GM23338 (cell line): ENCODE measurements at regions not wholly inside any gene's neighbourhood (a gene's known extent, or its start where the extent isn't known, plus 50 kb on each side); places are given as distances from the start of the nearest gene placed in this dataset.

Experiments
- ATAC-seq: fragments of 200-7000 bp; cut with Tn5 transposase; 3 replicates; pipeline ENCODE4 v1.9.1; 2020
- DNase-seq: peaks from one replicate; pipeline ENCODE4 v3.0.0-alpha.2; 2015; ENCODE audit warnings: low spot score
- H2AFZ ChIP-seq: fragments of 200-600 bp; sonication (generic); 2 replicates; pipeline ENCODE4 v1.8.0; 2016; ENCODE audit warnings: antibody characterized with exemption, mild to moderate bottlenecking, moderate library complexity
- H3F3A ChIP-seq: fragments of 200-600 bp; sonication (generic); replicated peaks from 2 replicates; pipeline ENCODE4 v1.8.0; 2017; ENCODE audit warnings: antibody characterized with exemption, mixed run types, low read depth
- H3K27ac ChIP-seq: fragments of 200-600 bp; sonication (generic); 2 replicates; pipeline ENCODE4 v1.6.1; 2016; ENCODE audit warnings: low read depth
- H3K27me3 ChIP-seq: fragments of 200-600 bp; sonication (generic); 2 replicates; pipeline ENCODE4 v1.8.0; 2016; ENCODE audit warnings: mild to moderate bottlenecking, mixed run types, moderate library complexity; ENCODE audit not compliant: insufficient read depth
- H3K36me3 ChIP-seq: fragments of 200-600 bp; sonication (generic); 2 replicates; pipeline ENCODE4 v1.8.0; 2016; ENCODE audit warnings: mild to moderate bottlenecking; ENCODE audit not compliant: insufficient read depth
- H3K4me1 ChIP-seq: fragments of 200-600 bp; sonication (generic); 2 replicates; pipeline ENCODE4 v1.8.0; 2016; ENCODE audit warnings: mild to moderate bottlenecking, moderate library complexity; ENCODE audit not compliant: insufficient read depth
- H3K4me2 ChIP-seq: fragments of 200-600 bp; sonication (generic); 2 replicates; pipeline ENCODE4 v1.7.1; 2017; ENCODE audit warnings: mixed run types
- H3K4me3 ChIP-seq: fragments of 200-600 bp; sonication (generic); 2 replicates; pipeline ENCODE4 v1.6.1; 2016; ENCODE audit warnings: mixed run types
- H3K79me2 ChIP-seq: fragments of 200-600 bp; sonication (generic); replicated peaks from 2 replicates; pipeline ENCODE4 v1.8.0; 2017; ENCODE audit warnings: mild to moderate bottlenecking; ENCODE audit not compliant: insufficient read depth
- H3K9me2 ChIP-seq: fragments of 200-600 bp; sonication (generic); 2 replicates; pipeline ENCODE4 v1.8.0; 2017; ENCODE audit not compliant: insufficient read depth
- H4K20me1 ChIP-seq: fragments of 200-600 bp; sonication (generic); replicated peaks from 2 replicates; pipeline ENCODE4 v1.8.0; 2017; ENCODE audit warnings: mild to moderate bottlenecking; ENCODE audit not compliant: insufficient read depth
- H3K27ac Mint-ChIP-seq: 2 replicates; pipeline ENCODE4 v1.8.0; 2020; ENCODE audit warnings: inconsistent platforms, mild to moderate bottlenecking, moderate library complexity, mixed read lengths
- H3K27me3 Mint-ChIP-seq: 3 replicates; pipeline ENCODE4 v1.8.0; 2022; ENCODE audit warnings: low read depth, mild to moderate bottlenecking, moderate library complexity, mixed read lengths, inconsistent platforms; ENCODE audit not compliant: insufficient read depth, poor library complexity
- H3K36me3 Mint-ChIP-seq: 3 replicates; pipeline ENCODE4 v1.8.0; 2021; ENCODE audit warnings: low read depth, mild to moderate bottlenecking, inconsistent platforms, moderate library complexity, mixed read lengths
- H3K4me1 Mint-ChIP-seq: 3 replicates; pipeline ENCODE4 v1.8.0; 2020; ENCODE audit warnings: mild to moderate bottlenecking, inconsistent platforms, mixed read lengths
- H3K4me3 Mint-ChIP-seq: 3 replicates; pipeline ENCODE4 v1.8.0; 2021; ENCODE audit warnings: moderate library complexity, mild to moderate bottlenecking, inconsistent platforms, mixed read lengths
- H3K9me3 Mint-ChIP-seq: 3 replicates; pipeline ENCODE4 v1.8.0; 2020; ENCODE audit warnings: moderate library complexity, mild to moderate bottlenecking, inconsistent platforms, mixed read lengths
- CREB1 ChIP-seq: fragments of 250-450 bp; sonication (Bioruptor Pico); IDR thresholded peaks from 2 replicates; pipeline ENCODE4 v1.5.0; 2020; ENCODE audit warnings: low read depth, mild to moderate bottlenecking, moderate library complexity
- CTCF ChIP-seq, 2 experiments: fragments of 200-600 bp in 1 of 2; sonication (generic) in 1 of 2; conservative IDR thresholded peaks; 2 replicates each; pipeline versions ENCODE4 v1.5.1 to v1.6.1; 2016 to 2017; ENCODE audit warnings: antibody characterized with exemption in 2 of 2, low read depth in 2 of 2, mild to moderate bottlenecking in 2 of 2, moderate library complexity in 1 of 2
- ETS1 ChIP-seq: IDR thresholded peaks from 2 replicates; pipeline ENCODE4 v1.6.1; 2016; ENCODE audit warnings: antibody characterized with exemption
- EZH2phosphoT487 ChIP-seq: fragments of 200-600 bp; sonication (generic); IDR thresholded peaks from one replicate; pipeline ENCODE4 v1.8.1; 2018; ENCODE audit warnings: antibody characterized with exemption; ENCODE audit not compliant: unreplicated experiment
- JUNB ChIP-seq: IDR thresholded peaks from one replicate; pipeline ENCODE4 v1.6.1; 2016; ENCODE audit warnings: antibody characterized with exemption; ENCODE audit not compliant: unreplicated experiment
- NANOG ChIP-seq: IDR thresholded peaks from 2 replicates; pipeline ENCODE4 v1.6.1; 2016; ENCODE audit warnings: antibody characterized with exemption, borderline replicate concordance
- POLR2AphosphoS5 ChIP-seq: IDR thresholded peaks from 2 replicates; pipeline ENCODE4 v1.6.1; 2016; ENCODE audit warnings: antibody characterized with exemption, low read depth
- REST ChIP-seq: IDR thresholded peaks from one replicate; pipeline ENCODE4 v1.6.1; 2018; ENCODE audit warnings: antibody characterized with exemption; ENCODE audit not compliant: unreplicated experiment
- STAT1 ChIP-seq: IDR thresholded peaks from one replicate; pipeline ENCODE4 v1.6.1; 2016; ENCODE audit warnings: antibody characterized with exemption; ENCODE audit not compliant: unreplicated experiment
- ZNF114 ChIP-seq: fragments of 250-450 bp; sonication (Bioruptor Pico); IDR thresholded peaks from 2 replicates; pipeline ENCODE4 v1.5.0; 2020; ENCODE audit warnings: mild to moderate bottlenecking, moderate library complexity
- ZNF462 ChIP-seq: fragments of 250-450 bp; sonication (Bioruptor Pico); IDR thresholded peaks from 2 replicates; pipeline ENCODE4 v1.5.0; 2020; ENCODE audit warnings: mild to moderate bottlenecking, moderate library complexity

- TF ChIP-seq CREB1 (CRISPR knock-in tag): no peak
- no peak for TF ChIP-seq EZH2phosphoT487
- no peak for TF ChIP-seq NANOG
- TF ChIP-seq ZNF462 (CRISPR knock-in tag): no peak
- TF ChIP-seq POLR2AphosphoS5: no peak
- TF ChIP-seq JUNB: no peak
- no peak for TF ChIP-seq STAT1
- no peak for TF ChIP-seq ETS1
- TF ChIP-seq REST: no peak
- no peak for TF ChIP-seq ZNF114
- TF ChIP-seq CTCF (conservative IDR thresholded peaks at IDR 0.05; ENCODE audit: low read depth in 2 of 2): no peak
- no peak overlapping the region for H3K4me2 ChIP-seq
- Mint-ChIP-seq H3K4me1 (peaks cover 4% of the 10 kb centered on the region; the same call in 2 of the 3 replicates), H3K4me3 (no peak overlapping the region), H3K36me3 (no peaks in the 10 kb centered on the region; the same call in 2 of the 3 replicates), H3K27ac (no peak overlapping the region), H3K27me3 (no peaks in the 10 kb centered on the region), H3K9me3 (no peaks in the 10 kb centered on the region; the same call in 2 of the 3 replicates)
- no peaks in the 10 kb centered on the region for H3K4me1 ChIP-seq
- H4K20me1 ChIP-seq: no peaks in the 10 kb centered on the region
- 0 out of 2 replicates have a peak, but pooled peaks cover 5% of the 10 kb centered on the region for H3K9me2 ChIP-seq
- H2AFZ ChIP-seq: no peak overlapping the region
- no peaks in the 10 kb centered on the region; the same call in 1 of the 2 replicates for H3K36me3 ChIP-seq
- no peak for ATAC-seq
- H3K27me3 ChIP-seq: no peaks in the 10 kb centered on the region
- DNase-seq: no peak
- no peaks in the 10 kb centered on the region for H3K79me2 ChIP-seq
- H3F3A ChIP-seq: no peaks in the 10 kb centered on the region
- H3K4me3 ChIP-seq: no peak overlapping the region
- H3K27ac ChIP-seq: no peak overlapping the region
Measured at GRCh38 chr5:125465703-125466102, 719.3 kb upstream of the ZNF608 start.
